NK-92 treated with Interleukin-12 subunit alpha and Interleukin-12 subunit beta, amount 100 ng/mL, for 24 hours (cell line): ENCODE measurements at regions not wholly inside any gene's neighbourhood (a gene's known extent, or its start where the extent isn't known, plus 50 kb on each side); places are given as distances from the start of the nearest gene placed in this dataset.
"Not testable (repeated sequence)": the region's sequence is repeated elsewhere in the genome, so short reads cannot be mapped to it uniquely, and the experiment has no call there.

Source experiments
- DNase-seq: peaks from one replicate; lab custom pipeline; 2025; lab: John Stamatoyannopoulos, UW

DNA sequence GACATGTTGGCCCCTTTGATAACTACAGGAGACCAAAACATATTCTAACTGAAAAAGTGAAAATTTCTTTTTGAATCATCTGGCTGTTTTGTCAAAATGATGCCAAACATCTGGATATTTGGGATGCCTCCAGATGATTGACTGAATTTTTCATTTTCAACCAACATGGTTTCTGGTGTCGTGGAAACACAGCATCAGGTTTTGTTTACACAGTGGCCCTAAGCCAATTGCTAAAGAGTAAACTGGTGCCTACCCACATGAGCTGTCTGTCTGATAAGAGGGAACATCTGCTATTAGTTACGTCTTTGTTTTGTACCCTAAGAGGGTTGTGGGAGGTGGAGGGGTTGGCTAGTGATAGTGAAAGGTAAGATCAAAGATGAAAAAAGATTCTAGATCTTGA, 204.8 kb downstream of the KCNK2 start:
- no peak for DNase-seq

DNA sequence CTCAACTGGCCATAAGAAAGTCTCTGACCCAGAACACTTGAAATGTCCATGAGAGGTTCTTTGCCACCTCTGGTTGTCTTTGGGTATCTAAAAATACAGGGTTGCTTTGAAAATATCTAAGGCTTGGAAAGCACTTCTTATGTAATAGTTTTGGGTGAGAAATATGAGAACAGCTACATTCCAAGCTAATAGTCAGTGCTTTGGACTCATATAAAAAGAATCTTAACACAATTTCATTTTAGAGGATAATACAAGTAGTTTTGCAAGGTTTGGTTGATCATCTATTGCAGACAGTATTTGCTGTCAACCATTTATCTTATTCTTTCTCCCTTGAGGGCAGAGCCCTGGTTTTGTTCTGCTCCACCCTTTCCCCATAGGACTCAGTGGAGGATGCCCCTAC, 207.5 kb downstream of the KCNK2 start:
- DNase-seq: no peak

DNA sequence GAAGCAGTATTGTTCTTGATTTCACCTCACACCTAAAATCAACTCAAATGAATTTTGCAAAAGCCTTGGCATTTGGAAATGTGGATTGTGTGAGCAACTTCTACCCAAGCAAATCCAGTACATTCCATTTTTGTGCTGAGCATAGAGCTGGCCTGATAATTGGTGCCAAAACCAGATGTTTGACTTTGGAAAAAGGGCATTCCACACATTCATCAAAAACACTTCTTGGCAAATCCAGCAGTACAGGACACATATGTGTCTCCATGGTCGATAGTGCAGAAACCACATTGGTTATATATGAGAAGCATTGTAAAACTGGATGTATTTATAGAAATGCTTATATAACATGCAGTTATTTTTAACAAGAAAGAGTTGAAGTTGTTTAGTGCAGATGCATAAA, 210.4 kb downstream of the KCNK2 start:
- DNase-seq: no peak

DNA sequence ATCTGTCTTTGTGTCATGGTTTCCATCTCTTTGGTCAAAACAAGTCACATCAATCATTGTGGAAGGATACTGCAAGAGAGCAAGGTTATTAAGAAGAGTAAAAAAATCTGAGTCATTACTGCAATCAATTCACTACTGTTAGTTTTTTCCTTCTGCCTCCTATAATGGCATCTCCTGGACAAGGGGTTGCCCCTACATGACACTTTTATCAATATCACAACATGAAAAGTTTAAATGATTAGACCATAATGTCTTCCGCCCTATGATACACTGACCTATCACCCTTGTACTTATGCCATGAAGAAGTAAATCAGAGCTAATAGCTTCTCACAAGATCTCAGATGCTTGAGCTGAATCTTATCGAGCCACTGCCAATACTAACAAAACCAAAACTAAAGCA, 223.9 kb downstream of the KCNK2 start:
- DNase-seq: no peak

DNA sequence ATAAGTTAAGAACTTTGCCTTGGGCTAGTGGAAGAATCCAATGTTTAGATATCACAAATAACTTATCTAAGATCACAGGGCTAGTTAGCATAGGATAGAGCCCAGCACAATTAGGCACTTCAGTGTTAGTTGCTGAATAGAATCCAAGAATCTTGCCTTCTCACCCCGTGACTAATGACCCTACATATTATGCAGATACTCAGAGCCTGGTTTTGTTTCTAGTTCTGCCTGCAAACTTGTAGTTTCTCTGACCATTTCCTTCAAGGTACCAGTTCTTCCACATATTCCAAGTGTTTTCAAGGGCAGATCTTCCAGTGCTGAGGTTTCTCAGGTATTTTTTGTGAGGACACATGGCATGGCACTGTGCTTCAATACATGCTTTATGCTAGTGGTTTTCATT, 239.3 kb downstream of the KCNK2 start:
- DNase-seq: no peak

DNA sequence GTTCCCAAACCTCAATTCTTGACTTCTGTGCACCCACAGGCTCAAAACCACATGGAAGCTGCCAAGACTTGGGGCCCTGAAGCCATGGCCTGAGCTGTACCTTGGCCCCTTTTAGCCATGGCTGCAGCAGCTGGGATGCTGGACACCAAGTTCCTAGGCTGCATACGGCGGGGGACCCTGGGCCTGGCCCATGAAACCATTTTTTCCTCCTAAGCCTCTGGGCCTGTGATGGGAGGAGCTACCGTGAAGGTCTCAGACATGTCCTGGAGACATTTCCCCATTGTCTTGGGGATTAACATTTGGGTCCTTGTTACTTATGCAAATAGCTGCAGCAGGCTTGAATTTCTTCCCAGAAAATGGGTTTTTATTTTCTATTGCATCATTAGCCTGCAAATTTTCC, 241.5 kb downstream of the KCNK2 start:
- not testable (repeated sequence) for DNase-seq

DNA sequence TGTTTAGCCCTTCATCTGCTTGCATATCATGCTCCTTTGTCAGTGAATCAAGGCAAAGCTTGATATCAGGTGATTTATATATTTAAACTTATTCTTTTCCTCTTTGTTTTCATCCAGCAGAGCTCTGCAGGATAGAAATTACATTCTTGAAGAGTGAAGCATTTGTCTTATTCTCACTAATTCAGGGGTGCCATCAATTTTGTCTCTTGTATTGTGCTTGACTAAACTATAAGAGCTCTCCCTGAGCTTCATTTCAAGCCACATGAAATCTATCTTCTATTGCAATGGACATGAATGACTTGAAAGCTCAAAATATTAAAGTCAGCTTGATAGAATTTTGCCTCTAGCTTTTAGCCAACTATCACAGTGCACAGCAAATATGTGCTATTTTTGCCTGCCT, 236.7 kb upstream of the KCTD3 start:
- DNase-seq: no peak

DNA sequence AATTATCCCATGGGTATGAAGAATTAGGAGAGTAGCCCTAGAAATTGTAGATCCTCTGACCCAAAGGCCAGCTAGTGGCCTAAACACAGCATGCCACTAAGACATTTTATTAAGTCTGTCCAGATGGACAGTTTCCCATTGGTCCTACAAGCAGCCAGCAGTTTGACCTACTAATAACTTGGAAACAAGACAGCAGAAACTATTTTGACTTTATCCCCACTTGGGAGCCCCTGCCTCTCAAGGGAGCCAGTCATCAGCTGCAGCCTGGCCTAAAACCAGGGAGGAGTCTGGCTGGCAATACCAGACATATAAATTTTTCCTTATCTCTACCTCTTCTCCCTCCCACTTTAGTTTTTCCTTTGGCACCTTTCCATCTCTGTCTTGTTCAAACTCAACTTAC, 222.6 kb upstream of the KCTD3 start:
- DNase-seq: no peak

DNA sequence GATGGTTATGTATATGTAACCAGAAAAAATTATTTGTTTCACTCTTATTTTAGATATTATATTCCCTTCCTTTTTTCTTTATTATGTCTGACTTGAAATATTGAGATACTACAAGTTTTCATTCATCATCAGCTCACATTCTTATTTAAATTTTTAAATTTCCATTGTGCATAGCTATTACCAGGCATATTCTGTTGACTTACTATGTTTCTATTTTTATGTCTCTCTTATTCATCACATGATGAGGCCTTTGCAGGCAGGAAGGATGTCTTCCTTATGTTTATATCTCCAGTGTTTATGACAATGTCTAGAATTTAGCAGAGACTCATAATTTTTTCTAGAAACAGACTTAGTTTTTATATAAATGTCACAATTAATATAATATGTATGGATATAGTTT, 221.9 kb upstream of the KCTD3 start:
- DNase-seq: no peak

DNA sequence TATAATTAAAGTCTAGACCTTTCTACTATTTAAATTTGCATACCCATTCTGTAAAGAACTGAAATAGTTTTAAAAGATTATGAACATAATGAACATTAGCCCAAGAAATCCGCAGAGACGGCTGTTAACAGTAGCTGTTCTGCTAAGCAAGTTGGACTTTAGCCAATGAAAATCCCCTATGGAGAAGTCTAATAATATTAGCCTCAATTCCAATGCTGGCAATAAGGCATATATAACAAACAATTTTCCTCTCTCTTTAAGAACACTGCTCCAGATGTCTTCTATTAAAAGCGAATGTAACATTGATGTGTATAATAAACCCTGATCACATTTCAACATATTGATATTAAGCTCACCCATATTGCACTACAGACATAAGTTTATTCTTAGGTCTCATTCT, 221.3 kb upstream of the KCTD3 start:
- no peak for DNase-seq

DNA sequence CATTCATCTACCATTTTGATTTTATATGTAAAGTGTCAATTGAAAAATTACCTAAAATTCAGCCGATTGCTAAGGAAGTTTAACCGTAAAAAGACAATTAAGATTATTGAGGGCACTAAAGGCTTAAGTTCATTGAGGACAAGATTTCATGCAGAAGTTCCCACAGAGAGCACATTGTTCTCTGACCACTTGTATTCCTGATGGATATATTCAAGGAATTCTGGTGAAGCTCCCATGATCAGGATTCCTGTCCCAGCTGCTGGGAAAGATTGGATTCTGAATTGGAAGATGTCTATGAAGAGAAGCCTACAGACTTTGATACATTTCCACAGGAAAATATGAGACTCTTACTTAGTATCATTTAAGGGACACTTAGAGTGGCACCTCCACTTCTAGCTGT, 209.2 kb upstream of the KCTD3 start:
- no peak for DNase-seq

DNA sequence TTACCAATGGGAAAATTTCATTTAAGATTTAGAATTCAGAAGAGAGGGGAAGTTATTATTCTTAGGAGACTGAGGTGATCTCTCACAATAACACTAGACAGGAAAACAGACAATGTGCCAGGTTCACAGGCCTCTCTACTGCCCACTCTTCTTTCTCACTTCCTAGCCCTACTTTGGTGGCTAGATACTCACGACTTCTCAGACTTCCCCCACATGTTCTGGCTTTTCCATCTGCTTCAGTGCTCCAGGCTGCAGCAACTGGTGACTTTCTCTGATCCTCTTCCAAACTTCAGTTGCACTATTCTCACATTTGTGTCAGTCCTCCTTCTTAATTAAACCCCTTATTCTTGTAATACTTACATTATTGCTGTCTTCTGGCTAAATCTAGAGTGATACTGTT, 208.7 kb upstream of the KCTD3 start:
- no peak for DNase-seq

DNA sequence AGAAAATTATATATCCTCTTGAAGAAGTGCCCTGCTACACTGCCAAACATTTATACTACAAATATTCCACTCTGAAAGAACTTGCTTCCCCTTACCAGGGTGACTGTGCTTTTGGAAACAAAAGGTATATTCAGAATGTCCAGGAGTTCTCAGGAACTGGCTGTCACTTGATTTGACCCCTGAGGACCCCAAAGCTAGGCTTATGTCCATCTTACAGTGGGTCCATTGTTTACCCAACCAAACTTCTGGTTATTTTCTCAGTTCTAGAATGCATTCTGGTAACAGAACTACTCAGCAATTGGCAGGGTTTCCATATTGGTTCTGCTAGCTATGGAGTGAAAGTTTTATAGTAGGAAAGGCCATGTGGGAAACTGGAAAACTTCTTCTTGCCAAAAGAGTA, 207.1 kb upstream of the KCTD3 start:
- DNase-seq: no peak

DNA sequence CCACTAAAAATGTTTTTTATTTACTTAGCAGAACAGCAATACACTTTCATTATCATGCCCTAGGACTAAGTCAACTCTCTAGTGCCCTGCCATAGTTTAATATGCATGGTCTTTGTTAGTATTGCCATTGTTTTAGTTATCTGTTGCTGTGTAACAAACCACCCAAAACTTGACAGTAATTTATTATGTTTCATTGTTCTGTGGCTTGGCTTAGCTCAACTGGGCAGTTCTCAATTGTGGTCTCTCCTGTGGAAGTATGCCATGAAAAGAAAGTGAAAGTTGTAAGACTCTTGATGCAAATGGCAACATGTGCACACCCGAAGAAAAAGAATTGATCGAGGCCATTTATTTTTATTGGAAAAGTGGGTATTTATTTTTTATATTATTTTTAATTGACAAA, 206.3 kb upstream of the KCTD3 start:
- DNase-seq: no peak

DNA sequence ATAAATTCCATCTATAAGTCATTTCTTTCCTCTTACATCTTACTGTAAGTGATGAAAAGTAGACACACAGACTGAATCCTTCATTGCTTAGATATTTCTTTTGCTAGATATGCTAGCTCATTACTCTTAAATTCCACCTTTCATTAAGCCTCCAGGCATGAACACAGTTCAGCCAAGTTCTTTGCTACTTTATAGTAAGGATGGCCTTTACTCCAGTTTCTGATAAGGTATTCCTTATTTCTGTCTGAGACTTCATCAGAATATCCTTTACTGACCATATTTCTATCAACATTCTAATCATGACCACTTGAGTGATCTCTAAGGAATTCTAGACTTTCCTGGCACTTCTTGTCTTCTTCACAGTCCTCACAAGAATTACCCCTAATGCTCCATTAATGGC, 191.7 kb upstream of the KCTD3 start:
- no peak for DNase-seq

DNA sequence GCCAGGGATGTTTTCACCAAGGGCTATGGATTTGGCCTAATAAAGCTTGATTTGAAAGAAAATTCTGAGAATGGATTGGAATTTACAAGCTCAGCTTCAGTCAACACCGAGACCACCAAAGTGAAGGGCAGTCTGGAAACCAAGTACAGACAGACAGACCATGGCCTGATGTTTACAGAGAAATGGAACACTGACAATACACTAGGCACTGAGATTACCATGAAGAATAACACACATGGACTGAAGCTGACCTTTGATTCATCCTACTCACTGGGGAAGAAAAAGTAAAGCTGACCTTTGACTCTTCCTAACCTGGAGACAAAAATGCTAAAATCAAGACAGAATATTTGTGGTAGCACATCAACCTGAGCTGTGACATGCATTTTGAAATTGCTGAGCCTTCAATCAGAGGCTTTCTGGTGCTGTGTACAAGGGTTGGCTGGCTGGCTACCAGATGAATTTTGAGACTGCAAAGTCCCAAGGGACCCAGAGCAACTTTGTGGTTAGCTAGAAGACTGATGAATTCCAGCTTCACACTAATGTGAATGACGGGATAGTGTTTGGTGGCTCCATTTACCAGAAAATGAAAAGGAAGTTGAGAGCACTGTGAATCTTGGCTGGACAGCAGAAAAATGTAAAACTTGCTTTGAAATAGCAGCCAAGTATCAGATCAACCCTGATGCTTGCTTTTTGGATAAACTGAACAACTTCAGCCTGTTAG, 190.4 kb upstream of the KCTD3 start:
- no peak for DNase-seq

DNA sequence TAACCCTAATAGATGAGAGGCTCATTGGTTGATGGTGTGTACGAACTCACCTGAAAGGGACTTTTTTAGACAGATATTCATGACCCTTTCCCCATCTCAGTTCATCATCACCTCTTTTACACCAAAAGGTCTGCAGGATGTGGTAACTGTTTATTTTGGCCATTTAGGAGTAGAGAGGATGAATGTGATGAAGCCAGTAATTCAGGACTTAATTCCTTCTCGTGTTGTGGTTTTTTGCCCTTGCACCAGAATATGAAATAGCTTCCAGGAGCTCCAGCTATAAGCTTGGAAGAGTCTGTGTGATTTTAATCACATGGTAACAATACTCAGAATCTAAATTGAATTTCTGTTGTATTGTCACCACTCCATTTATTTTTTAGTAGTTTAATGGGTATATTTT, 189.4 kb upstream of the KCTD3 start:
- DNase-seq: no peak

DNA sequence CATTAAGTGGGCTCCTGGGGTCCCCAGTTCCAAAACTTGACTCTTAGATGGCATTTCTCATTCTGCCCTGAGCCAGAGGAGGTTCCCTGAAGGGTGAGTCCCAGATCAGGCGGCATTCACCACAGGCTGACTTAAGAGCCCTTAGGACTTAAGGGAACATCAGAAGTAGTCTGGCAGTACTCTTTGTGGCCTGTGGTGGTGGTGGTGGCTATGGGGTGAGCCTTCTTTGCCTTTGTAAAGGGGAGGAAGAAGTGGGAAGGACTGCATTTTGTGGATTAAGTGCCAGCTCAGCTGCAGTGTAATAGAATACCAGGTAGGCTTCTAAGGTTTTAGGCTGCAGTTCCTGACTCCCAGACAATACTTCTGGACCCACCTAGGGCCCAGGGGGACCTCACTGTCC, 186.5 kb upstream of the KCTD3 start:
- no peak for DNase-seq

DNA sequence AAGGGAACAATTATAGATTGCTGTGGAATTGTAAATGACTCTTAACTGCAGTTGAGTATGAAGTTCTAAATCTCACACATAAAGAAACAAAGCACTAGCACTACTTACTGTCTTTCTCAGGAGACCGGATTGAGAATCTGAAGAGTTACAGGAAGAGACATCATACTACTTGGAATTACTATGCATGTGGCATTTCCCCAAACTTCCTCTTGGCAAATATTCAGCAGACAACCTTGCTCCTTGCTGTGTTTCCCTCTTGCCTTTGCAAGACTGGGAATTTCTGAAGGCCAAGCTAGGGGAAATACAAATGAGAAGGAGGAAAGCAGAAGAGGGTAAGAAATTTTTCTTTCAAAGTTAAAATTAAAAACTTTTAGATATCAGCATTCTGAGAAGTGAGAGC, 173.6 kb upstream of the KCTD3 start:
- DNase-seq: no peak

DNA sequence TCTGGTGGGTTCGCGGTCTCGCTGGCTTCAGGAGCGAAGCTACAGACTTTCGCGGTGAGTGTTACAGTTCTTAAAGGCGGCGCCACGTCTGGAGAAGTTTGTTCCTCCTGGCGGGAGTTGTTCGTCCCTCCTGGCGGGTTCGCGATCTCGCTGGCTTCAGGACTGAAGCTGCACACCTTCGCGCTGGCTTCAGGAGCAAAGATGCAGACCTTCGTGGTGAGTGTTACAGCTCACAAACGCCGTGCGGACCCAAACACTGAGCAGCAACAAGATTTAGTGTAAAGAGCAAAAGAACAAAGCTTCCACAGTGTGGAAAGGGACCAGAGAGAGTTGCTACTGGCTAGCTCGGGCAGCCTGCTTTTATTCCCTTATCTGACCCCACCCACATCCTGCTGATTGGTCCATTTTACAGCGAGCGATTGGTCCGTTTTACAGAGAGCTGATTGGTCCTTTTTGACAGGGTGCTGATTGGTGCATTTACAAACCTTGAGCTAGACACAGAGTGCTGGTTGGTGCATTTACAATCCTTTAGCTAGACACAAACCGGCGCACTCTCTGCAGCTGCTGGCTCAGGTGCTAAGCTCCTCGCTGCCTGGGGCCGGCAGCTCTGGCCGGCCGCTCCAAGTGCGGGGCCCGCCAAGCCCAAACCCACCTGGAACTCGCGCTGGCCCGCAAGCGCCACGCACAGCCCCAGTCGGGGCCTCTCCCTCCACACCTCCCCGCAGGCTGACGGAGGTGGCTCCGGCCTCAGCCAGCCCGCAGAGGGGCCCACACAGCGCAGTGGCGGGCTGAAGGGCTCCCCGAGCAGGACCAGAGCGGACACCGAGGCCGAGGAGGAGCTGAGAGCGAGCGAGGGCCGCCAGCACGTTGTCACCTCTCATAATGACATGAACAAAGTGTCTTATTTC, 172.8 kb upstream of the KCTD3 start:
- no peak for DNase-seq

DNA sequence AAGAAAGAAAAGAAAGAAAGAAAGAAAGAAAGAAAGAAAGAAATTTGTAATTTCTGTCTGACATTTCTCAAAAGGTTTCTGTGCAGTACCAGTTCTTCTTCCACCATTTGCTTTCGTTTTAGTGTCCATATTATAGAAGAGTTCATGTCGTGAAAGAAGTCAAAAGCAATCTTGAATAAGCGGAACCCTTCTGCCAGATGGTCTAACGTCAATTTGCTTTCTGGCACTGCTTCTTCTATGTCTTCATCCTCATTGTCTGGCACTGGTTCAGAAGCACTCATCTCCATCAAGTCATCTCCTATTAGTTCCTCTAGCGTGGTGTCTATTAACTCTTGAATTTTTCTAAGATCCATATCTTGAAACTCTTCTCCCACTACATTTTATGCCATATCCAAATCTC, 170.0 kb upstream of the KCTD3 start:
- no peak for DNase-seq

DNA sequence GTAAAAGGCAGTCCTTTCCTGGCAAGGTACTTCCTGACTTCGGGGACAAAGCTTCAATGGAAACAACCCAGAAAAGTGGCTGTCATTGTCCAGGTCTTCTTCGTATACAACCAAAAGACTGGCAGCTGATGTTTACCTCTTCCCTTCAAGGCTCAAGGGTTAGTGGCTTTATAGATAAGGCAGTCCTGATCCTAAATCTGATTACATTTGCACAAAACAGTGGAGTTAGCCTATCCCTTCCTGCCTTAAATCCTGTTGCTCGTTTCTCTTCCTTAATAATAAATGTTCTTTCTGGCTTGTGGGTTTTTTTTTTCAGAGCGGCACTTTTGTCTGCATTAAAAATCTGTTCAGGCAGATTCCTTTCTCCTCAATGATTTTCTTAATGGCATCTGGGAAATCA, 169.3 kb upstream of the KCTD3 start:
- DNase-seq: no peak

DNA sequence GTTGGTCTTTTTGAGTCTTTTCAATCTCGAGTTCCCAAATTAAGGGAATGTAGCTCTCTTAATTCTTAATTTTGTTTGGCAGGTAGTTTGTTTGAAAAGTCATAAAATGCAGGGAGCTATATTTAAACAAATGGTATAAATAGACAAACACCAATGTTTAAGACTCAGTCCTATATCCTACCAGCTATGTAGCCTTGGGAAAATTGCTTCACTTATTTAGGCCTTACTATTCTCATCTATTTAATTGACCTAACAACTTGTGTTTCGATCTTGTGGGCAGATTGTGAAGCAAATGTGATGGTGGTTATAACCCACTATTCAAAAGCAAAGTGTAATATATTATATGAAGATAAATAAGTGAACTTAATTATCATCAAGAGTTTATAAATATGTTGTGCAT, 167.3 kb upstream of the KCTD3 start:
- DNase-seq: no peak

DNA sequence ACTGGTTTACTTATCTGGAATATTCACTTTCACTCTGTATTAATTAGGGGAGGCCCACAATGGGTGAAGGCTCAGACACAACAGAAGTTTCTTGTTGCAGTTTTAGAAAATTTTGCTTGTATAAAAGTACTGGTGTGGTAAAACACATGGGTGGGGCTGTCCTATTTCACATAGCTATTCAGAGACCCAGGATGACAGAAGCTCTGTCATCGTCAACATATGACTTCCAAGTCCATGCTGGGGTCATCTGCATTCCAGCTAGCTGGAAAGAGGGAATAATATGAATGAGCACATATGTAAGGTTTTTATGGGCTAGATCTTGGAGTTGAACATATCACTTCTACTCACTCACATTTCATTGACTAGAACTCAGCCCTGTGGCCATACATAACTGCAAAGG, 166.4 kb upstream of the KCTD3 start:
- no peak for DNase-seq
